ENCODE measurements at regions not wholly inside any gene's neighbourhood (a gene's known extent, or its start where the extent isn't known, plus 50 kb on each side); places are given as distances from the start of the nearest gene placed in this dataset.

DNA sequence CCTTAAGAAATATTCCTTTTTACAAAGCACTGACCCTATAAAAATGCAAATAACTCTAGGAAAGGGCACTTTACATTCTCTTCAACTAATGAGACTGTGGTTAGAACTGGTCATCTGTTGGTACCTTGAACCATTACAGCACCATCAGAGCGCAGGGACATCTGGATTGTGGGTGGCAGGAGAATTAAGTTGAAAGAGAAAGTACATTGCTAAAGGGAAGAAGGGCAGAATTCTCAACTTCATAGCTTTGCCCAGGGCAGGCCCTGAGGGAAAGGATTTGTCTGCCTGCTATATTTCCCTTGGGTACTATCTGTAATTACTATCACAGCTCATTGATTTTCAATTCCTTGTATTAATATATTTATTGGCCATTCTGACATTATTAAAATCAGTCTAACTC lies 196.8 kb downstream of the KLF12 start:
- TF ChIP-seq, protein P1, sequence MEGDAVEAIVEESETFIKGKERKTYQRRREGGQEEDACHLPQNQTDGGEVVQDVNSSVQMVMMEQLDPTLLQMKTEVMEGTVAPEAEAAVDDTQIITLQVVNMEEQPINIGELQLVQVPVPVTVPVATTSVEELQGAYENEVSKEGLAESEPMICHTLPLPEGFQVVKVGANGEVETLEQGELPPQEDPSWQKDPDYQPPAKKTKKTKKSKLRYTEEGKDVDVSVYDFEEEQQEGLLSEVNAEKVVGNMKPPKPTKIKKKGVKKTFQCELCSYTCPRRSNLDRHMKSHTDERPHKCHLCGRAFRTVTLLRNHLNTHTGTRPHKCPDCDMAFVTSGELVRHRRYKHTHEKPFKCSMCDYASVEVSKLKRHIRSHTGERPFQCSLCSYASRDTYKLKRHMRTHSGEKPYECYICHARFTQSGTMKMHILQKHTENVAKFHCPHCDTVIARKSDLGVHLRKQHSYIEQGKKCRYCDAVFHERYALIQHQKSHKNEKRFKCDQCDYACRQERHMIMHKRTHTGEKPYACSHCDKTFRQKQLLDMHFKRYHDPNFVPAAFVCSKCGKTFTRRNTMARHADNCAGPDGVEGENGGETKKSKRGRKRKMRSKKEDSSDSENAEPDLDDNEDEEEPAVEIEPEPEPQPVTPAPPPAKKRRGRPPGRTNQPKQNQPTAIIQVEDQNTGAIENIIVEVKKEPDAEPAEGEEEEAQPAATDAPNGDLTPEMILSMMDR (IDR thresholded peaks at IDR 0.05; ENCODE audit: low read length) = no peak
- no peak for TF ChIP-seq EZH2 (IDR thresholded peaks at IDR 0.05; ENCODE audit: borderline replicate concordance, low read length)
